ENCODE measurements at regions not wholly inside any gene's neighbourhood (a gene's known extent, or its start where the extent isn't known, plus 50 kb on each side); places are given as distances from the start of the nearest gene placed in this dataset.

- TF ChIP-seq CTCF (conservative IDR thresholded peaks at IDR 0.05 in 1 of 2, IDR thresholded peaks at IDR 0.05 in 1 of 2; ENCODE audit: low read depth in 1 of 2, low read length in 2 of 2) (no peak), EZH2 (IDR thresholded peaks at IDR 0.05; ENCODE audit: low read length, missing control alignments) (no peak)
Observed at GRCh38 chr2:147684903-147685302, 159.9 kb upstream of the ACVR2A start.

Data from fibroblast of lung (primary cell).